Lung (tissue), 11 donors: ENCODE measurements at regions not wholly inside any gene's neighbourhood (a gene's known extent, or its start where the extent isn't known, plus 50 kb on each side); places are given as distances from the start of the nearest gene placed in this dataset.

ENCODE experiments used
- ATAC-seq: fragments of 200-7000 bp; cut with Tn5 transposase; one replicate; pipeline ENCODE4 v1.9.1; 2020; ENCODE audit warnings: moderate number of reproducible peaks; ENCODE audit not compliant: insufficient read depth, low FRiP score
- DNase-seq, 3 donors: peaks; one replicate each; pipeline ENCODE4 v3.0.0-alpha.2; 2013 to 2017
- H3K27ac ChIP-seq, 2 donors: one replicate each; pipeline ENCODE4 v1.5.1; 2013; ENCODE audit warnings: mild to moderate bottlenecking in 2 of 2, moderate library complexity in 2 of 2, control low read depth in 1 of 2, inconsistent platforms in 1 of 2, low read depth in 1 of 2, low read length in 1 of 2
- H3K27me3 ChIP-seq, 3 donors: one replicate each; pipeline ENCODE4 v1.5.1; 2013; ENCODE audit warnings: low read length in 2 of 3; ENCODE audit not compliant: control insufficient read depth in 3 of 3, insufficient read depth in 3 of 3
- H3K36me3 ChIP-seq, 4 donors: one replicate each; pipeline ENCODE4 v1.5.1; 2013; ENCODE audit warnings: low read length in 4 of 4, mild to moderate bottlenecking in 1 of 4, moderate library complexity in 1 of 4; ENCODE audit not compliant: control insufficient read depth in 4 of 4, insufficient read depth in 4 of 4
- H3K4me1 ChIP-seq, 5 donors: one replicate each; pipeline ENCODE4 v1.5.1; 2013; ENCODE audit warnings: low read length in 5 of 5, mild to moderate bottlenecking in 2 of 5, moderate library complexity in 1 of 5; ENCODE audit not compliant: control insufficient read depth in 5 of 5, insufficient read depth in 5 of 5
- H3K4me3 ChIP-seq: one replicate; pipeline ENCODE4 v1.5.1; 2013; ENCODE audit warnings: mild to moderate bottlenecking, control low read depth, moderate library complexity
- H3K9ac ChIP-seq, 2 donors: one replicate each; pipeline ENCODE4 v1.5.1; 2013; ENCODE audit warnings: low read length in 2 of 2, control low read depth in 1 of 2; ENCODE audit not compliant: insufficient read depth in 1 of 2
- H3K9me3 ChIP-seq, 4 donors: one replicate each; pipeline ENCODE4 v1.5.1; 2013; ENCODE audit warnings: low read length in 3 of 4, mild to moderate bottlenecking in 1 of 4, moderate library complexity in 1 of 4; ENCODE audit not compliant: control insufficient read depth in 4 of 4, insufficient read depth in 3 of 4
- WGBS, 2 donors: extraction: QIAGEN DNeasy Blood & Tissue Kit; methylation state at CpG; one replicate each; pipeline ENCODE4 v1.1.7; 2013; 5-methylcytosine and 5-hydroxymethylcytosine counted together
- TF ChIP-seq, protein P1 (sequence below): IDR thresholded peaks from 2 replicates; pipeline ENCODE4 v1.5.1; 2012; ENCODE audit warnings: mild to moderate bottlenecking; ENCODE audit errors: control extremely low read depth, extremely low read depth
- donor health status: control.
- donor health status: control.
- donor health status: Bipolar disorder and iron deficiency.
- donor health status: healthy.
- donor health status: DM: yes; HTN: yes; CAD: no.

DNA sequence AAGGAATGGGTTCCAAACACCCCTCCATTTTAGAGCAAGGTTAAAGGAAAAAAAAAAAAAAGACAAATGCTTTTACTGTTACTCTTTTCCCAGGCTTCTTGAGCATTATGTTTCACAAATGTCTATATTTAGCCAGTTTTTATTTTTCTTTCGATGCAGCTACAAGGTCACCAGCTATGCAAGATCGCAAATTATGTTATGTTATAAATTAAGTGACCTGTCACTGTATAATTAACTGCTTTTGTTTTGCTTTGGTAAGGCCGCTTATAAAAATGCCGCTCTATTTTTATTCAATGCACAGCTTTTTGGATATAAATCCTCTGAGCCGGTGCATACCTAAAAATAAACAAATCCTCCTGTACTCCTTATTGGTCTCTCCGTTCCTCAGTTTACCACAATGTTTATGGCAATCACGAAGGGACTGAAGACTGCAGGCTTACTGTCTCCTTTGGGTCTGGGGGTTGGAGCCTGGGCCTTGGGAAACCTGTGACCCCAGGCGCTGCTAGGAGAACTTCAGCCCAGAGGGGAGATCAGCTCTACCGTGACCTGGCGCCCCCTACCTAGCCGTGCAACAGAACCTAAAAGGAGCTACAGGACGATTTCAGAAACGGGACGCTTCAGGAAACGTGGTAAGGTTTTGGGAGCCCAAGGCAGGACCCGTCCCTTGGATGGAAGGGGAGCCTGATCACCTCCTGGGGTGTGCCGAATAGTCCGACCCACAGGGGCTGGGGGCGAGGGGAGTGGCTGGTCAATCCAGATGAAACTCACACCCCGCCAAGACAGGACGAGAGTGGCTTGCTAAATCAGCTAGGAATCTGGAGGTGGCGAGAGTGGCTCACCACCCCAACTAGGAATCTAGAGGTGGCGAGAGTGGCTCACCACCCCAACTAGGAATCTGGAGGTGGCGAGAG is 101.2 kb upstream of the CD55 start:
- H3K9me3 ChIP-seq, result peaks cover 0 to 2% (median 0%) of the 10 kb centered on the region in 4 donors
- H3K36me3 ChIP-seq, result no peaks in the 10 kb centered on the region
- WGBS, 2 donors, result 86 to 87% methylated on average over 24 of the region's 24 CpGs
- H3K27me3 ChIP-seq, result no peaks in the 10 kb centered on the region
- ATAC-seq (no peak), DNase-seq (no peak)
- H3K9ac ChIP-seq, result no peak overlapping the region
- H3K4me3 ChIP-seq, result no peak overlapping the region
- peak overlapping the region in 1 of 2 donors; percentile 5 for H3K27ac ChIP-seq
- H3K4me1 ChIP-seq, result peaks cover 0 to 6% (median 0%) of the 10 kb centered on the region in 5 donors
- TF ChIP-seq, protein P1, sequence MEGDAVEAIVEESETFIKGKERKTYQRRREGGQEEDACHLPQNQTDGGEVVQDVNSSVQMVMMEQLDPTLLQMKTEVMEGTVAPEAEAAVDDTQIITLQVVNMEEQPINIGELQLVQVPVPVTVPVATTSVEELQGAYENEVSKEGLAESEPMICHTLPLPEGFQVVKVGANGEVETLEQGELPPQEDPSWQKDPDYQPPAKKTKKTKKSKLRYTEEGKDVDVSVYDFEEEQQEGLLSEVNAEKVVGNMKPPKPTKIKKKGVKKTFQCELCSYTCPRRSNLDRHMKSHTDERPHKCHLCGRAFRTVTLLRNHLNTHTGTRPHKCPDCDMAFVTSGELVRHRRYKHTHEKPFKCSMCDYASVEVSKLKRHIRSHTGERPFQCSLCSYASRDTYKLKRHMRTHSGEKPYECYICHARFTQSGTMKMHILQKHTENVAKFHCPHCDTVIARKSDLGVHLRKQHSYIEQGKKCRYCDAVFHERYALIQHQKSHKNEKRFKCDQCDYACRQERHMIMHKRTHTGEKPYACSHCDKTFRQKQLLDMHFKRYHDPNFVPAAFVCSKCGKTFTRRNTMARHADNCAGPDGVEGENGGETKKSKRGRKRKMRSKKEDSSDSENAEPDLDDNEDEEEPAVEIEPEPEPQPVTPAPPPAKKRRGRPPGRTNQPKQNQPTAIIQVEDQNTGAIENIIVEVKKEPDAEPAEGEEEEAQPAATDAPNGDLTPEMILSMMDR, result no peak

DNA sequence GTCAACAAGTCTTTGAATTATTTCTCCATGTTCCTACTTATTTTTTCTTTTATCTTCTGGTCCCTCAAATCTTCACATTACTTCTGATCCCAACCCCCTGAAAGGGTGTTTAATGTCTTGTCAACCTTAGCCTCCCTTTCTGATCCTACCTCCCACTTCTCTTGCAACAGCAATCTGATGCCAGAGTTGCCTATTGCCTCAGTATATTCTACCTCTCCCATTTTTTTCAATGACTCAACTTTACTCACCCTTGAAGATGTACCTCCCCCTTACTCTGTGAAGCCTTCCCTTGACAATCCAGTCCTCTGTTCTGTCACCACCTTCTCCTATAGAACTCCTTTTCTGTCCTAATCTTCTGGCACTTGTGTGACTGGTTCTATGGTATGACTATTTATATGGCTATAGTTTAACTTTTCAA is 99.5 kb upstream of the CD55 start:
- DNase-seq, result no peak

GRCh38 chr1:207223162-207223561 is 98.3 kb upstream of the CD55 start:
- Histone ChIP-seq H3K9me3 (no peaks in the 10 kb centered on the region), H3K4me1 (peaks cover 0 to 1% (median 0%) of the 10 kb centered on the region in 5 donors), H3K27ac (peak overlapping the region in 1 of 2 donors; percentile 36), H3K9ac (no peak overlapping the region), H3K27me3 (no peaks in the 10 kb centered on the region), H3K4me3 (no peak overlapping the region), H3K36me3 (no peaks in the 10 kb centered on the region)
- TF ChIP-seq, protein P1, result no peak
- DNase-seq, result peak in 2 of 3 donors; percentile 4 to 62
- 64 to 84% methylated on average over 2 of the region's 2 CpGs for WGBS, 2 donors
- peak; percentile 31 for ATAC-seq

More for the DNA sequence above, 99.5 kb upstream of the CD55 start:
- no peak overlapping the region for H3K27ac ChIP-seq
- no peaks in the 10 kb centered on the region for H3K27me3 ChIP-seq
- H3K9ac ChIP-seq, result no peak overlapping the region
- H3K9me3 ChIP-seq, result no peaks in the 10 kb centered on the region
- TF ChIP-seq, protein P1, result no peak
- no peak for ATAC-seq
- no peaks in the 10 kb centered on the region for H3K36me3 ChIP-seq
- H3K4me3 ChIP-seq, result no peak overlapping the region
- H3K4me1 ChIP-seq, result peaks cover 0 to 6% (median 0%) of the 10 kb centered on the region in 5 donors
